ENCODE measurements at regions not wholly inside any gene's neighbourhood (a gene's known extent, or its start where the extent isn't known, plus 50 kb on each side); places are given as distances from the start of the nearest gene placed in this dataset.

- no peaks in the 10 kb centered on the region for H3K27me3 ChIP-seq (ENCODE audit: control insufficient read depth, insufficient read depth, low read length)
- no peaks in the 10 kb centered on the region for H3K36me3 ChIP-seq (ENCODE audit: control insufficient read depth in 2 of 3, insufficient read depth in 3 of 3, low read length in 3 of 3)
- H3K4me1 ChIP-seq (ENCODE audit: control insufficient read depth in 2 of 3, insufficient read depth in 2 of 3, low read depth in 1 of 3, low read length in 3 of 3): no peaks in the 10 kb centered on the region
- FAIRE-seq: no peak
- TF ChIP-seq, protein P1, sequence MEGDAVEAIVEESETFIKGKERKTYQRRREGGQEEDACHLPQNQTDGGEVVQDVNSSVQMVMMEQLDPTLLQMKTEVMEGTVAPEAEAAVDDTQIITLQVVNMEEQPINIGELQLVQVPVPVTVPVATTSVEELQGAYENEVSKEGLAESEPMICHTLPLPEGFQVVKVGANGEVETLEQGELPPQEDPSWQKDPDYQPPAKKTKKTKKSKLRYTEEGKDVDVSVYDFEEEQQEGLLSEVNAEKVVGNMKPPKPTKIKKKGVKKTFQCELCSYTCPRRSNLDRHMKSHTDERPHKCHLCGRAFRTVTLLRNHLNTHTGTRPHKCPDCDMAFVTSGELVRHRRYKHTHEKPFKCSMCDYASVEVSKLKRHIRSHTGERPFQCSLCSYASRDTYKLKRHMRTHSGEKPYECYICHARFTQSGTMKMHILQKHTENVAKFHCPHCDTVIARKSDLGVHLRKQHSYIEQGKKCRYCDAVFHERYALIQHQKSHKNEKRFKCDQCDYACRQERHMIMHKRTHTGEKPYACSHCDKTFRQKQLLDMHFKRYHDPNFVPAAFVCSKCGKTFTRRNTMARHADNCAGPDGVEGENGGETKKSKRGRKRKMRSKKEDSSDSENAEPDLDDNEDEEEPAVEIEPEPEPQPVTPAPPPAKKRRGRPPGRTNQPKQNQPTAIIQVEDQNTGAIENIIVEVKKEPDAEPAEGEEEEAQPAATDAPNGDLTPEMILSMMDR (IDR thresholded peaks at IDR 0.05; ENCODE audit: borderline replicate concordance, extremely low read depth, insufficient read depth): no peak
- DNase-seq: no peak
- H3K27ac ChIP-seq (ENCODE audit: low read depth in 2 of 2, low read length in 2 of 2): no peak overlapping the region
- no peak overlapping the region for H3K9ac ChIP-seq (ENCODE audit: low read length in 3 of 3)
- intact Hi-C loops (cut with DNase I): no loop called here
- H3K4me3 ChIP-seq (ENCODE audit: low read length in 3 of 3): no peak overlapping the region
- no peaks in the 10 kb centered on the region for H3K9me3 ChIP-seq (ENCODE audit: control insufficient read depth in 2 of 3, insufficient read depth in 1 of 3, low read length in 3 of 3)
These were observed 82.9 kb upstream of the APBB1IP start for GRCh38 chr10:26355241-26355640.

- Histone ChIP-seq H3K9me3 (ENCODE audit: control insufficient read depth in 2 of 3, insufficient read depth in 1 of 3, low read length in 3 of 3) (no peaks in the 10 kb centered on the region), H3K27ac (ENCODE audit: low read depth in 2 of 2, low read length in 2 of 2) (no peak overlapping the region), H3K27me3 (ENCODE audit: control insufficient read depth, insufficient read depth, low read length) (no peaks in the 10 kb centered on the region), H3K4me3 (ENCODE audit: low read length in 3 of 3) (no peak overlapping the region), H3K9ac (ENCODE audit: low read length in 3 of 3) (no peak overlapping the region), H3K36me3 (ENCODE audit: control insufficient read depth in 2 of 3, insufficient read depth in 3 of 3, low read length in 3 of 3) (no peaks in the 10 kb centered on the region), H3K4me1 (ENCODE audit: control insufficient read depth in 2 of 3, insufficient read depth in 2 of 3, low read depth in 1 of 3, low read length in 3 of 3) (no peaks in the 10 kb centered on the region)
- no peak for FAIRE-seq
- intact Hi-C loops (cut with DNase I): no loop called here
- no peak for DNase-seq
- TF ChIP-seq, protein P1 (IDR thresholded peaks at IDR 0.05; ENCODE audit: borderline replicate concordance, extremely low read depth, insufficient read depth): no peak
These were observed 80.9 kb upstream of the APBB1IP start for GRCh38 chr10:26357203-26357602.

DNA sequence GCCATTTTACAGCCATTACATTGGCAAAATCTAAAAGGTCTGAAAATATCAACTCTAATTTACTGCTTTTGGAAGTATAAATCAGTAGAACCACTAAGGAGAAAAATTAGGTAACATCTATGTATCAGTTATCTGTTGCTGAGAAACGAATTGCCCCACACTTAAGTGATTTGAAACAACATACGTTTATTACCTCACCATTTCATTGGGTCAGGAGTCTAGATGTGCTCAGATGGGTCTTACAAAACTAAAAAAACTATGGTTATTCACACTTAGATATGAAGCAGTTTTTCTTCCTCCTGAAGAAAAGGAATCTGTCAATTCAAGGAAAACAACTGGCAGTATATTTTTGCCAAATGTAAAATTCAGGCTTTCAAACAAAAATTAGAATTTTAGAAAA, 80.1 kb upstream of the APBB1IP start:
- Histone ChIP-seq H3K9me3 (ENCODE audit: control insufficient read depth in 2 of 3, insufficient read depth in 1 of 3, low read length in 3 of 3) (no peaks in the 10 kb centered on the region), H3K27ac (ENCODE audit: low read depth in 2 of 2, low read length in 2 of 2) (no peak overlapping the region), H3K4me1 (ENCODE audit: control insufficient read depth in 2 of 3, insufficient read depth in 2 of 3, low read depth in 1 of 3, low read length in 3 of 3) (no peaks in the 10 kb centered on the region), H3K4me3 (ENCODE audit: low read length in 3 of 3) (no peak overlapping the region), H3K27me3 (ENCODE audit: control insufficient read depth, insufficient read depth, low read length) (no peaks in the 10 kb centered on the region), H3K36me3 (ENCODE audit: control insufficient read depth in 2 of 3, insufficient read depth in 3 of 3, low read length in 3 of 3) (no peaks in the 10 kb centered on the region), H3K9ac (ENCODE audit: low read length in 3 of 3) (no peak overlapping the region)
- intact Hi-C loops (cut with DNase I): no loop called here
- TF ChIP-seq, protein P1 (IDR thresholded peaks at IDR 0.05; ENCODE audit: borderline replicate concordance, extremely low read depth, insufficient read depth): no peak
- FAIRE-seq (no peak), DNase-seq (no peak)

GRCh38 chr10:26359670-26360069, 78.5 kb upstream of the APBB1IP start:
- Histone ChIP-seq H3K9ac (ENCODE audit: low read length in 3 of 3) (no peak overlapping the region), H3K4me1 (ENCODE audit: control insufficient read depth in 2 of 3, insufficient read depth in 2 of 3, low read depth in 1 of 3, low read length in 3 of 3) (no peaks in the 10 kb centered on the region), H3K9me3 (ENCODE audit: control insufficient read depth in 2 of 3, insufficient read depth in 1 of 3, low read length in 3 of 3) (no peaks in the 10 kb centered on the region), H3K4me3 (ENCODE audit: low read length in 3 of 3) (no peak overlapping the region), H3K36me3 (ENCODE audit: control insufficient read depth in 2 of 3, insufficient read depth in 3 of 3, low read length in 3 of 3) (no peaks in the 10 kb centered on the region), H3K27me3 (ENCODE audit: control insufficient read depth, insufficient read depth, low read length) (no peaks in the 10 kb centered on the region), H3K27ac (ENCODE audit: low read depth in 2 of 2, low read length in 2 of 2) (no peak overlapping the region)
- DNase-seq: no peak
- intact Hi-C loops (cut with DNase I): no loop called here
- FAIRE-seq: no peak
- TF ChIP-seq, protein P1 (IDR thresholded peaks at IDR 0.05; ENCODE audit: borderline replicate concordance, extremely low read depth, insufficient read depth): no peak
